Subcutaneous abdominal adipose tissue (tissue), 5 donors: ENCODE measurements at regions not wholly inside any gene's neighbourhood (a gene's known extent, or its start where the extent isn't known, plus 50 kb on each side); places are given as distances from the start of the nearest gene placed in this dataset.
A peak's percentile ranks its signal among the peaks of the same experiment; 100 is the strongest.

Experiments
- H3K27ac ChIP-seq: one replicate; pipeline ENCODE4 v1.7.0; 2013; ENCODE audit warnings: low read depth, mild to moderate bottlenecking, inconsistent platforms, low read length, moderate library complexity
- H3K27me3 ChIP-seq, 5 donors: one replicate each; pipeline ENCODE4 v1.7.0; 2013; ENCODE audit warnings: low read length in 5 of 5, inconsistent platforms in 1 of 5; ENCODE audit not compliant: control insufficient read depth in 5 of 5, insufficient read depth in 4 of 5
- H3K36me3 ChIP-seq, 5 donors: one replicate each; pipeline ENCODE4 v1.7.0; 2013; ENCODE audit warnings: low read length in 5 of 5; ENCODE audit not compliant: control insufficient read depth in 5 of 5, insufficient read depth in 5 of 5
- H3K4me1 ChIP-seq, 5 donors: one replicate each; pipeline ENCODE4 v1.7.0; 2013; ENCODE audit warnings: low read length in 5 of 5, mild to moderate bottlenecking in 3 of 5, moderate library complexity in 1 of 5; ENCODE audit not compliant: control insufficient read depth in 5 of 5, insufficient read depth in 5 of 5
- H3K4me3 ChIP-seq, 5 donors: one replicate each; pipeline ENCODE4 v1.7.0; 2013; ENCODE audit warnings: low read length in 5 of 5, low read depth in 1 of 5
- H3K9ac ChIP-seq, 5 donors: one replicate each; pipeline ENCODE4 v1.7.0; 2013; ENCODE audit warnings: low read length in 5 of 5, mild to moderate bottlenecking in 4 of 5, moderate library complexity in 3 of 5
- H3K9me3 ChIP-seq, 5 donors: one replicate each; pipeline ENCODE4 v1.7.0; 2013; ENCODE audit warnings: low read length in 5 of 5; ENCODE audit not compliant: control insufficient read depth in 5 of 5
- donor health status: healthy.
- donor health status: healthy.
- donor health status: healthy.
- donor health status: healthy.
- donor health status: healthy.

DNA sequence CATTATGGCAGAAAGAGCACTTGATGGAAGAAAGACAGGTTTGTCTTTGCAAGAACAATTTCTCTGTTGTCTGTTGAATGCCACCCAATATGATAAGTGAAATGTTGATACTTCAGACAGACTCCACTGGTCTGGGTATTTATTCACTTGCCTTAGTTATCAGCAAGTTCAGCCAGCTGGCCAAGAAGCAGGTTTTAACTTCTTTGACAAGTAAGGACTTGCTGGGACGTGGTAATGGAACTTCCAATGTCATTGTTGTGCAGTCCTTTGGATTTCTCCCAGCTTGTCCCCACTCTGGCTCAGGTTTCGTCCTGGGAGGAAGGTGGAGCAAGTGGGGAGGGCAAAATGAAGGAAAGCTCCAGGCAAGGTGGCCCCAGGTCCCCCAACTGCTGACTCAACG lies 497.4 kb downstream of the RPS24 start:
- no peaks in the 10 kb centered on the region for H3K36me3 ChIP-seq

DNA sequence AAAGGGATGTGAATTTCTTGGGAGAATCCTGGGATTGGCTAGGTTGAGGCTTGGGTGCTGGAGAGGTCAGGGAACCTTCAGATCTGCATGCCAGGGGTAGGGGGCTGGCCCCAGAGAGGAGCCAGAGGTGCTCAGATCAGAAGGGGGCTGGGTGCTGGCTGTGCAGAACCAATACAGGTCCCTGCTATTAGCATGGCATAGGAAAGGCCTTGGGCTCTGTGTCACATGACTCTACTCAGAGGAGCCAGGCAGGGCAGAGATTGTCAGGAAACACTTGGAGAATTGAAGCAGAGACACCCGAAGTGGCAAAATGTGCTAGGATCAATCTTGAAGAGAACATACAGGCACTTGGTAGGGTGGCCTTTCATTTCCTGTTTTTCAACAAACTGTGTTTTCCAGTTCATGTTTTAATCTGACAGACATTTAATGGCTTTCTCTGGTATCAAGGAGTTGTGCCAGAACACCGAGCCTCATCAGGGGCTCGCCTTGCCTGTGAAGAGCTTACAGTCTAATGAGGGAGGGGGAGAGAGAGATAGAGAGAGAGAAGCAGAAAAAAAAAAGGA lies 498.9 kb downstream of the RPS24 start:
- Histone ChIP-seq H3K27ac (no peak overlapping the region), H3K9me3 (no peaks in the 10 kb centered on the region), H3K9ac (no peak overlapping the region)

More for the DNA sequence above, 497.4 kb downstream of the RPS24 start:
- no peak overlapping the region for H3K9ac ChIP-seq
- no peak overlapping the region for H3K27ac ChIP-seq
- no peaks in the 10 kb centered on the region for H3K9me3 ChIP-seq
- no peaks in the 10 kb centered on the region for H3K27me3 ChIP-seq
- peaks cover 0 to 13% (median 6%) of the 10 kb centered on the region in 5 donors for H3K4me1 ChIP-seq
- no peak overlapping the region for H3K4me3 ChIP-seq

DNA sequence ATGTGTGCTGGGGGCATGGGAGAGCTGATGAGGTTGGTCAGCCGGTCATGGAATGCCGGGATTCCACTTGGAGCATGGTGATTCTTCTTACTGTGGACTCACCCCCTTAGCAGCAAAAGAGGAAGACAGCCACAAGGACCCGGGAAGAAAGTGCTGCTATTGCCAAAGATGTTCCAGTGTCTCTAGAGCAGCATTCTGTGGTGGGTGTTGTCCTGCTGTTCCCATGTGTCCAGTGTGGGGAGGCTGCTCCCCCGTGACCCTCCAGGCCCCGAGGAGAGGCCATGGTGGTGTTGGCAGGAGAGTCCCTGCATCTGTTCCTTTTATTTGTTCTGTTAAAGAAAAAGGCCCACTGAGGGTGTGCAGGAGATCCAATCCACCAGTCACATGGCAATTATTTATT lies 499.4 kb downstream of the RPS24 start:
- Histone ChIP-seq H3K4me1 (peaks cover 0 to 13% (median 6%) of the 10 kb centered on the region in 5 donors), H3K27ac (no peak overlapping the region), H3K36me3 (no peaks in the 10 kb centered on the region), H3K9ac (no peak overlapping the region), H3K4me3 (no peak overlapping the region), H3K27me3 (no peaks in the 10 kb centered on the region), H3K9me3 (no peaks in the 10 kb centered on the region)

More for the DNA sequence above, 498.9 kb downstream of the RPS24 start:
- Histone ChIP-seq H3K4me1 (peaks cover 0 to 13% (median 6%) of the 10 kb centered on the region in 5 donors), H3K4me3 (no peak overlapping the region), H3K36me3 (no peaks in the 10 kb centered on the region), H3K27me3 (no peaks in the 10 kb centered on the region)

DNA sequence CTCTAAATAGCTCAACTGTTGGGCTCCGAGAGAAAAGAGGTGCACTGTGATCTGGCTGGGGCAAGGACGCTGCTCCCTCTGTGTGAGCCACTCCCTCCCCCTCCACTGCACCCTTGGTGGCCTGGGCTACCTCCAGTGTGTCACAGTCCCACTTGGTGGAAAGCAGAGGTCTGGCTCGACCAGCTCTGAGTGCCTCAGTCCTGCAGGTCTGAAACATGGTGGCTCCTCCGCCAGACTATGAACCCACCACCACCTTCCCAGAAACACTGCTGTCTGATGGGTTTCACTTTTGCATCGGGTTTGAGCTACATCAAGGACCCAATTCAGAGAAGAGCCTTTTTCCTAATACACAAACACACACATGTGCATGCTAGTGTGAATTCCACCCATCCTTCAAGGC lies 500.1 kb downstream of the RPS24 start:
- no peak overlapping the region for H3K9ac ChIP-seq
- H3K9me3 ChIP-seq: no peaks in the 10 kb centered on the region
- no peak overlapping the region for H3K4me3 ChIP-seq
- no peak overlapping the region for H3K27ac ChIP-seq
- H3K4me1 ChIP-seq: peaks cover 0 to 13% (median 6%) of the 10 kb centered on the region in 5 donors
- no peaks in the 10 kb centered on the region for H3K36me3 ChIP-seq
- no peaks in the 10 kb centered on the region for H3K27me3 ChIP-seq

DNA sequence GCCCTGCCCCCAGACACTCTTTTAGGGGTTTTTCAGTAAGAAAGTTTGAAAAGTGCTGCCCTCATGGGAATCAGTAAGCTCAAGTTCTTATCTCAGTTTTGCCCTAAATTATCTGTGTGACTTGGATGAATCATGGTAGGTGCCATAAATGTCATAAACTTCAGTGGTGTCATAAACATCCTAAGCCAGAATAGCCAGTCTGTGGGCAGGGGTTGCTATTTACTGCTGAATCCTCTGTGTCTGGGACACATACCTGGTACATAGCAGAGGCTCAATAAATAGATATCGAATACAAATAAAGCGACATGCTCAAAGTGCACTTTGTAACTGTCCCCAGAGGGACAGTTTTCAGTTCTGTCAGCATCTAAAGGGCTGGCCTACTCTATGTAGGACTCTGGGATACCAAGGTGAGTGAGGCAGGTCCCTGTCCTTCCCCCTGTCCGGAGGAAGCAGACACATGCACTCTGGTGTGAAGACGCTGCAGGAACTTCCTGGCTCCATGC lies 502.1 kb downstream of the RPS24 start:
- H3K9ac ChIP-seq: no peak overlapping the region
- H3K36me3 ChIP-seq: no peaks in the 10 kb centered on the region
- no peak overlapping the region for H3K4me3 ChIP-seq
- H3K4me1 ChIP-seq: peaks cover 0 to 27% (median 16%) of the 10 kb centered on the region in 5 donors
- no peaks in the 10 kb centered on the region for H3K9me3 ChIP-seq
- H3K27ac ChIP-seq: no peak overlapping the region
- no peaks in the 10 kb centered on the region for H3K27me3 ChIP-seq

DNA sequence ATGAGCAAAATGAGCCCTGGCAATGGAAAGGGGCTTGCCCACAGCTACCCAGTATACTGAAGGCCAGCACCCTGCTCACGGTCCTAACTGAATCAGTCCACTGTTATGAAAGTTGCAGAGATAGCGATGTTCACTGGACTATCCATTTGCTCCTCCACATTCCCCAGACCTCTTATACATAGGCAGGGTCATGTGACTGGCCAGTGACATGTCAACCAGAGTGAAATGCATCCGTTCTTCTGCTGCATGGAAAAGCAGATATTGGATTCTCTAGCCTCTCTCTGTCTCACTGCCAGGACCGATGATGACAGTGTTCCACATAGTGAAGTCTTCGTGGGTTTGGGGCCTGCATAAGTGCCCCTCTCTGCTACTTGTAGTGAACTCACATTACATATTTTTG lies 503.4 kb downstream of the RPS24 start:
- Histone ChIP-seq H3K9me3 (no peaks in the 10 kb centered on the region), H3K27me3 (no peaks in the 10 kb centered on the region), H3K9ac (no peak overlapping the region), H3K27ac (no peak overlapping the region), H3K4me1 (peaks cover 3 to 37% (median 26%) of the 10 kb centered on the region in 5 donors), H3K4me3 (no peak overlapping the region), H3K36me3 (no peaks in the 10 kb centered on the region)

DNA sequence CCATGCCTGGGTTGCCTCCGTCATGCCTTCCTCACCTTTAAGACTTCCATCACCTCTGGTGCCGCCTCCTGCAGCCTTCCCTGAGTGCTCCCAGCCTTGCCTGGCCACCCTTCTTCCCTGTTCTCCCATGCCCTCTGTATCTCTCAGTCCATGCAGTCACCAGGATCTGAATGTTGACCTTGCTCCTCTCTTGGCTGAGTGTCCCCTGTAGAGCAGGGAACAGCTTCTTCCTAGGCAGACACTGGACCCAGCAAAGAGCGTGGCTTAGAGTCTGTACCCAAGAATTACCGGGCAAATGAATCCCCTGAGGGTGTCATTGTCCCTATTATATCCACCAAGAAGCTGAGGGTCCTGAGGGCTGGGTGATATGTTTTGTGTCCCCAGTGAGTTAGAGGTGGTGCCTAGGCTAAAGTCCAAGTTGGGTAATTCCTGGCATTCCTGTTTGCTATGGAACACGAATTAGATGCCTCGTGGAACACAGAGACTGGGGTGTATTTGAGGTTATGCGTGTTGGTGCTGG lies 505.6 kb downstream of the RPS24 start:
- Histone ChIP-seq H3K27ac (no peak overlapping the region), H3K9ac (no peak overlapping the region), H3K9me3 (no peaks in the 10 kb centered on the region), H3K4me1 (peaks cover 13 to 45% (median 36%) of the 10 kb centered on the region in 5 donors), H3K27me3 (peaks cover 0 to 3% (median 0%) of the 10 kb centered on the region in 5 donors), H3K4me3 (no peak overlapping the region), H3K36me3 (no peaks in the 10 kb centered on the region)

DNA sequence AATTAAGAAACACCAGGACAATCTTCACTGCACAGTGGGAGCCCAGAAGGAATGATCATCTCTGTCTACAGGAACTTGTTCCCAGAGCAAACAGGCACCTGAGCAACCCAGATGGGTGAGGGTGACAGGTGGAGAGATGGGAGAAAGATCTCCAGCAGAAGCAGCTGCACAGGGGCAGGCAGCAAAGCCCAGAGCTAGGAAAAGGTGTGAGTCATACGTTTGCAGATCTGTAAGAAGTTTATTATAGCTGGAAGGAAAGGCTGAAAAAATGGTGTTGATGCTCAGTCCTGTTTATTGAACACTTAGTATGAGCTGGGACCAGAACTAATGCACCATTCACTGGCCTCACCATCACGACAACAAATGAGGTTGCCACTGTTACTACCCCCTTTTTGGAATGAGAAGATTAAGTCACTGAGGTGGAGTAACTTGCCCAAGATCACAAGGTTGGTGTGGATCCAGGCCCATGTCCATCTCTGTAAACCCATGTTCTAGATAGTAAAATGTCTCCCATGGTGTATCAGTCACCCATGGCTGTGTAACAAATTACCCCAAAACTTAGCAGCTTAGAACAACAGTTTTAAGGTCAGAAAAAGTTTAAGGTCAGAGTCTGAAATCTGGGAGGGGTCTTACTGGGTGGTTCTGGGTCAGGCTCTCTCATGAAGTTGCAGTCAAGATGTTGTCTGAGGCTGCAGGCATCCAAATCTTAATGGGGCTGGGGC lies 506.9 kb downstream of the RPS24 start:
- Histone ChIP-seq H3K4me1 (peaks cover 13 to 52% (median 42%) of the 10 kb centered on the region in 5 donors), H3K27me3 (peaks cover 0 to 3% (median 0%) of the 10 kb centered on the region in 5 donors), H3K36me3 (no peaks in the 10 kb centered on the region), H3K9me3 (no peaks in the 10 kb centered on the region), H3K4me3 (no peak overlapping the region), H3K9ac (no peak overlapping the region), H3K27ac (no peak overlapping the region)

DNA sequence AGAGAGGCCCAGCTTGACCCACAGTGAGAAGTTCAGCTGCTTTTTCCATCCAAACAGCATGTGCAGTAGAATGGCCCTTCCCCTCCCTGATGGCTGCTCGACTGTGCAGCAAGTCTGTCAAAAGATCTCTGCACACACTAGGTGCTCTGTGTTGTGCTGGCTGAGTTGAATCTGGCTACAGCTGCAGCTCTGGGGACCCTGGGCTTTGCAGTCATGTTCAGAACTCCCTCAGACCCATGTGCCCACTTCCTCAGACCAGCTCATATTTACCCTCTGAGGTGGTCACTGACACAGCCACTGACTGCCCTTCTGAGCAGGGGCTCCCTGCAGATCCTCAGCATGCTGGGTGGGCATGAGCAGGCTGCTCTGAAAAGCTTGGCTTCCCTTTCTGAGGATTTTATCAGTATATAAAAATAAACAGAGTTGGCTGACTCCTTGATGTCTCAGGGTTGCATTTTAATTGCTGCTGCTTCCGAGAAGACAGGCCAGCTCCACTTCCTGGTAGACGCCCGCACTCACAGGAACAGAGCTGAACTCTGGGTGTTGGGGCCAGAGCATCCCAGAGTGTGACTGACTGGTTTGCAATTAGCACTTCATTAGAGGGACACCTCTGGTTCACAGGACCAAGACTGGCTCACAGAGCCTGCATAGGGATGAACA lies 507.9 kb downstream of the RPS24 start:
- H3K9me3 ChIP-seq: no peaks in the 10 kb centered on the region
- H3K9ac ChIP-seq: peak overlapping the region in 1 of 5 donors; percentile 6
- no peak overlapping the region for H3K4me3 ChIP-seq
- H3K4me1 ChIP-seq: peaks cover 13 to 52% (median 42%) of the 10 kb centered on the region in 5 donors
- no peaks in the 10 kb centered on the region for H3K36me3 ChIP-seq
- H3K27me3 ChIP-seq: peaks cover 0 to 3% (median 0%) of the 10 kb centered on the region in 5 donors
- peak overlapping the region; percentile 19 for H3K27ac ChIP-seq

DNA sequence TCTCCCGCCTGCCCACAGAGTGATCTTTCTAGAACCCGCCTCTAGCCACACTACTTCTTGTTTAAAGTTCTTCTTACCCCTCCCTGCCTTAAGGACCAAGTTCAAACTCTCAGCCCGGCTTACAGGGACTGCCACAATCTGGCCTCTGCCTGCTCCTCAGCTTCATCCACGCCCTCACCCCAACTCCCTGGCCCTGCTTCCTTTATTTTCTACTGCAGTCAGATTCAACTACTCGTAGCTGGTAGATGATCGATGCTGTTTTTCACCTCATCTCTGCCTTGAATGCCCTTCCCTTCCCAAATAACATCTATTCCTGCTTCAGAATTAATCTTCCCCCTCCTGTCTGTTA lies 508.5 kb downstream of the RPS24 start:
- Histone ChIP-seq H3K27ac (peak overlapping the region; percentile 19), H3K36me3 (no peaks in the 10 kb centered on the region), H3K4me1 (peaks cover 13 to 52% (median 42%) of the 10 kb centered on the region in 5 donors), H3K9me3 (no peaks in the 10 kb centered on the region), H3K27me3 (peaks cover 0 to 3% (median 0%) of the 10 kb centered on the region in 5 donors), H3K9ac (peak overlapping the region in 1 of 5 donors; percentile 6), H3K4me3 (no peak overlapping the region)
